ENCODE measurements at regions not wholly inside any gene's neighbourhood (a gene's known extent, or its start where the extent isn't known, plus 50 kb on each side); places are given as distances from the start of the nearest gene placed in this dataset.
A peak's percentile ranks its signal among the peaks of the same experiment; 100 is the strongest.

GRCh38 chr4:38453253-38453881, 210.6 kb upstream of the KLF3 start:
- no peak overlapping the region for H3K4me2 ChIP-seq (ENCODE audit: low read length)
- no peak overlapping the region for H4K12ac ChIP-seq (ENCODE audit: low read depth, low read length)
- peaks cover 3% of the 10 kb centered on the region for H3K9me3 ChIP-seq (ENCODE audit: insufficient read depth, low read depth, low read length)
- no peak for DNase-seq
- no peaks in the 10 kb centered on the region for H3K4me1 ChIP-seq (ENCODE audit: control insufficient read depth in 1 of 2, insufficient read depth in 2 of 2, low read length in 2 of 2)
- no peak overlapping the region for H2AFZ ChIP-seq (ENCODE audit: insufficient read depth, low read length, poor library complexity)
- no peak overlapping the region for H4K91ac ChIP-seq (ENCODE audit: low read depth, low read length)
- WGBS (ENCODE audit: extremely low coverage, insufficient coverage, insufficient read length), result no CpG with 5 or more reads among the region's 3 CpGs
- H3K14ac ChIP-seq (ENCODE audit: low read length), result no peak overlapping the region
- no peak overlapping the region for H3K18ac ChIP-seq (ENCODE audit: low read length)
- H2AK5ac ChIP-seq (ENCODE audit: low read length), result no peak overlapping the region
- H2BK12ac ChIP-seq (ENCODE audit: low read length), result no peak overlapping the region
- H3K9ac ChIP-seq (ENCODE audit: low read length), result no peak overlapping the region
- H3K23ac ChIP-seq (ENCODE audit: low read length), result no peak overlapping the region
- no peak overlapping the region for H3K27ac ChIP-seq (ENCODE audit: low read depth, low read length)
- no peaks in the 10 kb centered on the region for H3K27me3 ChIP-seq (ENCODE audit: insufficient read depth, low read length)
- no peak overlapping the region for H3K4ac ChIP-seq (ENCODE audit: low read depth, low read length)
- H3K79me2 ChIP-seq (ENCODE audit: control insufficient read depth, insufficient read depth, low read length, poor library complexity), result no peaks in the 10 kb centered on the region
- H3K79me1 ChIP-seq (ENCODE audit: low read length), result no peaks in the 10 kb centered on the region
- H3K4me3 ChIP-seq (ENCODE audit: low read depth, low read length), result no peak overlapping the region
- H2BK5ac ChIP-seq (ENCODE audit: low read depth, low read length, poor library complexity), result no peak overlapping the region
- no peak overlapping the region for H4K8ac ChIP-seq (ENCODE audit: low read depth, low read length)
- no peaks in the 10 kb centered on the region for H3K36me3 ChIP-seq (ENCODE audit: control insufficient read depth in 1 of 2, insufficient read depth in 2 of 2, low read length in 2 of 2)
- H2BK120ac ChIP-seq (ENCODE audit: insufficient read depth, low read length, poor library complexity), result no peak overlapping the region

- Histone ChIP-seq H2AK5ac (ENCODE audit: low read length) (no peak overlapping the region), H3K4me1 (ENCODE audit: control insufficient read depth in 1 of 2, insufficient read depth in 2 of 2, low read length in 2 of 2) (no peaks in the 10 kb centered on the region), H2AFZ (ENCODE audit: insufficient read depth, low read length, poor library complexity) (no peak overlapping the region), H3K4me2 (ENCODE audit: low read length) (no peak overlapping the region), H4K12ac (ENCODE audit: low read depth, low read length) (no peak overlapping the region), H3K9ac (ENCODE audit: low read length) (no peak overlapping the region), H2BK5ac (ENCODE audit: low read depth, low read length, poor library complexity) (no peak overlapping the region), H3K79me2 (ENCODE audit: control insufficient read depth, insufficient read depth, low read length, poor library complexity) (no peaks in the 10 kb centered on the region), H3K9me3 (ENCODE audit: insufficient read depth, low read depth, low read length) (peaks cover 3% of the 10 kb centered on the region), H3K27ac (ENCODE audit: low read depth, low read length) (no peak overlapping the region), H3K14ac (ENCODE audit: low read length) (no peak overlapping the region), H2BK120ac (ENCODE audit: insufficient read depth, low read length, poor library complexity) (no peak overlapping the region), H3K79me1 (ENCODE audit: low read length) (no peaks in the 10 kb centered on the region), H3K18ac (ENCODE audit: low read length) (no peak overlapping the region), H4K91ac (ENCODE audit: low read depth, low read length) (no peak overlapping the region), H3K36me3 (ENCODE audit: control insufficient read depth in 1 of 2, insufficient read depth in 2 of 2, low read length in 2 of 2) (no peaks in the 10 kb centered on the region), H4K8ac (ENCODE audit: low read depth, low read length) (no peak overlapping the region), H3K23ac (ENCODE audit: low read length) (no peak overlapping the region), H3K27me3 (ENCODE audit: insufficient read depth, low read length) (no peaks in the 10 kb centered on the region), H3K4ac (ENCODE audit: low read depth, low read length) (no peak overlapping the region), H3K4me3 (ENCODE audit: low read depth, low read length) (no peak overlapping the region), H2BK12ac (ENCODE audit: low read length) (no peak overlapping the region)
- WGBS (ENCODE audit: extremely low coverage, insufficient coverage, insufficient read length), result no CpG with 5 or more reads among the region's 3 CpGs
- no peak for DNase-seq
These were observed 209.7 kb upstream of the KLF3 start for GRCh38 chr4:38454284-38454683.

- no peak overlapping the region for H4K91ac ChIP-seq (ENCODE audit: low read depth, low read length)
- H4K12ac ChIP-seq (ENCODE audit: low read depth, low read length), result no peak overlapping the region
- H3K9ac ChIP-seq (ENCODE audit: low read length), result no peak overlapping the region
- H2BK5ac ChIP-seq (ENCODE audit: low read depth, low read length, poor library complexity), result no peak overlapping the region
- no peak overlapping the region for H3K4ac ChIP-seq (ENCODE audit: low read depth, low read length)
- H2BK12ac ChIP-seq (ENCODE audit: low read length), result no peak overlapping the region
- H3K27me3 ChIP-seq (ENCODE audit: insufficient read depth, low read length), result no peaks in the 10 kb centered on the region
- H3K23ac ChIP-seq (ENCODE audit: low read length), result no peak overlapping the region
- H2AFZ ChIP-seq (ENCODE audit: insufficient read depth, low read length, poor library complexity), result no peak overlapping the region
- DNase-seq, result peak in 1 of 2 donors; percentile 65
- peaks cover 5% of the 10 kb centered on the region for H3K9me3 ChIP-seq (ENCODE audit: insufficient read depth, low read depth, low read length)
- H3K4me2 ChIP-seq (ENCODE audit: low read length), result no peak overlapping the region
- H3K36me3 ChIP-seq (ENCODE audit: control insufficient read depth in 1 of 2, insufficient read depth in 2 of 2, low read length in 2 of 2), result no peaks in the 10 kb centered on the region
- no peak overlapping the region for H3K14ac ChIP-seq (ENCODE audit: low read length)
- H4K8ac ChIP-seq (ENCODE audit: low read depth, low read length), result no peak overlapping the region
- no peak overlapping the region for H2BK120ac ChIP-seq (ENCODE audit: insufficient read depth, low read length, poor library complexity)
- no peaks in the 10 kb centered on the region for H3K79me1 ChIP-seq (ENCODE audit: low read length)
- no peaks in the 10 kb centered on the region for H3K4me1 ChIP-seq (ENCODE audit: control insufficient read depth in 1 of 2, insufficient read depth in 2 of 2, low read length in 2 of 2)
- H3K27ac ChIP-seq (ENCODE audit: low read depth, low read length), result no peak overlapping the region
- no peak overlapping the region for H3K4me3 ChIP-seq (ENCODE audit: low read depth, low read length)
- H2AK5ac ChIP-seq (ENCODE audit: low read length), result no peak overlapping the region
- WGBS (ENCODE audit: extremely low coverage, insufficient coverage, insufficient read length), result no CpG with 5 or more reads among the region's 7 CpGs
- H3K18ac ChIP-seq (ENCODE audit: low read length), result no peak overlapping the region
- H3K79me2 ChIP-seq (ENCODE audit: control insufficient read depth, insufficient read depth, low read length, poor library complexity), result no peaks in the 10 kb centered on the region
These were observed 208.7 kb upstream of the KLF3 start for GRCh38 chr4:38455092-38455862.

- Histone ChIP-seq H3K9ac (ENCODE audit: low read length) (no peak overlapping the region), H3K4me1 (ENCODE audit: control insufficient read depth in 1 of 2, insufficient read depth in 2 of 2, low read length in 2 of 2) (no peaks in the 10 kb centered on the region), H2AFZ (ENCODE audit: insufficient read depth, low read length, poor library complexity) (no peak overlapping the region), H3K79me1 (ENCODE audit: low read length) (no peaks in the 10 kb centered on the region), H3K9me3 (ENCODE audit: insufficient read depth, low read depth, low read length) (peaks cover 6% of the 10 kb centered on the region), H3K23ac (ENCODE audit: low read length) (no peak overlapping the region), H4K12ac (ENCODE audit: low read depth, low read length) (no peak overlapping the region), H3K18ac (ENCODE audit: low read length) (no peak overlapping the region), H3K4ac (ENCODE audit: low read depth, low read length) (no peak overlapping the region), H4K91ac (ENCODE audit: low read depth, low read length) (no peak overlapping the region), H3K14ac (ENCODE audit: low read length) (no peak overlapping the region), H3K36me3 (ENCODE audit: control insufficient read depth in 1 of 2, insufficient read depth in 2 of 2, low read length in 2 of 2) (no peaks in the 10 kb centered on the region), H3K79me2 (ENCODE audit: control insufficient read depth, insufficient read depth, low read length, poor library complexity) (no peaks in the 10 kb centered on the region), H4K8ac (ENCODE audit: low read depth, low read length) (no peak overlapping the region), H3K4me3 (ENCODE audit: low read depth, low read length) (no peak overlapping the region), H2BK120ac (ENCODE audit: insufficient read depth, low read length, poor library complexity) (no peak overlapping the region), H3K27ac (ENCODE audit: low read depth, low read length) (no peak overlapping the region), H2BK5ac (ENCODE audit: low read depth, low read length, poor library complexity) (no peak overlapping the region), H3K27me3 (ENCODE audit: insufficient read depth, low read length) (no peaks in the 10 kb centered on the region), H3K4me2 (ENCODE audit: low read length) (no peak overlapping the region), H2BK12ac (ENCODE audit: low read length) (no peak overlapping the region), H2AK5ac (ENCODE audit: low read length) (no peak overlapping the region)
- DNase-seq, result no peak
- WGBS (ENCODE audit: extremely low coverage, insufficient coverage, insufficient read length), result no CpG with 5 or more reads among the region's 1 CpG
These were observed 207.9 kb upstream of the KLF3 start for GRCh38 chr4:38456096-38456495.
